Upper lobe of right lung (tissue), 1 donor: ENCODE measurements at regions not wholly inside any gene's neighbourhood (a gene's known extent, or its start where the extent isn't known, plus 50 kb on each side); places are given as distances from the start of the nearest gene placed in this dataset.

Experiments
- ATAC-seq: fragments of 200-7000 bp; cut with Tn5 transposase; one replicate; pipeline ENCODE4 v1.9.1; 2020; ENCODE audit warnings: mild to moderate bottlenecking, moderate library complexity
- DNase-seq: peaks from one replicate; pipeline ENCODE4 v3.0.0-alpha.2; 2020
- H3K27ac ChIP-seq: fragments of 200-600 bp; one replicate; pipeline ENCODE4 v1.8.0; 2022
- H3K27me3 ChIP-seq: fragments of 200-600 bp; one replicate; pipeline ENCODE4 v1.8.0; 2022; ENCODE audit warnings: mild to moderate bottlenecking
- H3K36me3 ChIP-seq: fragments of 200-600 bp; one replicate; pipeline ENCODE4 v1.8.0; 2022
- H3K4me1 ChIP-seq: fragments of 200-600 bp; one replicate; pipeline ENCODE4 v1.8.0; 2022
- H3K4me3 ChIP-seq: fragments of 200-600 bp; one replicate; pipeline ENCODE4 v1.8.0; 2022; ENCODE audit warnings: mild to moderate bottlenecking
- H3K9me3 ChIP-seq: fragments of 200-600 bp; one replicate; pipeline ENCODE4 v1.8.0; 2022
- intact Hi-C: fragments of 100-400 bp; cut with DNase I; formaldehyde crosslinking; loops from one replicate; pipeline ENCODE4 v1.11.0; 2022
- TF ChIP-seq, protein P1 (sequence below): fragments of 200-600 bp; IDR thresholded peaks from one replicate; pipeline ENCODE4 v1.8.0; 2022; ENCODE audit warnings: antibody characterized with exemption
- donor health status: DM: no; HTN: yes; CAD: no; lungs with severe emphysema.

DNA sequence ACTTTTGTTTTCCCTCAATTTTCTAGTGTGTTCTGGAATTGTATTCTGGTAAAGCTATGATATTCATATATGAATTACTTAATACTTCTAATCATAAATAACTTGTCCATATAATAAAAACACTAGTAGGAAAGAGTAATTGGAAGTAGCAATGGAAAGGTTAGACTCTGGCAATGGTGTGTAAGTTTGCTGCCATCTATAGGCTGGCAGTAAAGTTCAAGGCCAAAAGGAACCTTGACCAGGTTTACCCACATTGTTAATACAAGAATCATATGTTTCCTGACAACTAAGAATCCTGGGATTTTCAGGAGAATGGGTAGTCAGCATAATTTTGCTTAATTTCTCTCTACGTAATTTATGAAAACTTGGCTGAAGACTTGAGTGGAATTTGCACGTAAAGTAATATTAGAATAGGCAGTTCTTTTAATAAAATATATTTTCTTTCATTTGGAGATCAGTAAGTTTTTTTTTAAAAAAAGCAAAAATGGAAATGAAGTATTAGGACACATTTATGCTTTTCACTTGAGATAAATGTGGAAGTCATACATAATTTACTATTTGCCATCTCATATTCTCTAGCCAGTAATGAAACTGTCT is 926.7 kb downstream of the GALC start:
- DNase-seq (no peak), ATAC-seq (no peak)
- H3K4me1 ChIP-seq, result no peaks in the 10 kb centered on the region
- no peaks in the 10 kb centered on the region for H3K9me3 ChIP-seq
- intact Hi-C loops, result no loop called here
- no peak overlapping the region for H3K27ac ChIP-seq
- H3K36me3 ChIP-seq, result no peaks in the 10 kb centered on the region
- H3K27me3 ChIP-seq, result no peaks in the 10 kb centered on the region
- no peak overlapping the region for H3K4me3 ChIP-seq
- TF ChIP-seq, protein P1, sequence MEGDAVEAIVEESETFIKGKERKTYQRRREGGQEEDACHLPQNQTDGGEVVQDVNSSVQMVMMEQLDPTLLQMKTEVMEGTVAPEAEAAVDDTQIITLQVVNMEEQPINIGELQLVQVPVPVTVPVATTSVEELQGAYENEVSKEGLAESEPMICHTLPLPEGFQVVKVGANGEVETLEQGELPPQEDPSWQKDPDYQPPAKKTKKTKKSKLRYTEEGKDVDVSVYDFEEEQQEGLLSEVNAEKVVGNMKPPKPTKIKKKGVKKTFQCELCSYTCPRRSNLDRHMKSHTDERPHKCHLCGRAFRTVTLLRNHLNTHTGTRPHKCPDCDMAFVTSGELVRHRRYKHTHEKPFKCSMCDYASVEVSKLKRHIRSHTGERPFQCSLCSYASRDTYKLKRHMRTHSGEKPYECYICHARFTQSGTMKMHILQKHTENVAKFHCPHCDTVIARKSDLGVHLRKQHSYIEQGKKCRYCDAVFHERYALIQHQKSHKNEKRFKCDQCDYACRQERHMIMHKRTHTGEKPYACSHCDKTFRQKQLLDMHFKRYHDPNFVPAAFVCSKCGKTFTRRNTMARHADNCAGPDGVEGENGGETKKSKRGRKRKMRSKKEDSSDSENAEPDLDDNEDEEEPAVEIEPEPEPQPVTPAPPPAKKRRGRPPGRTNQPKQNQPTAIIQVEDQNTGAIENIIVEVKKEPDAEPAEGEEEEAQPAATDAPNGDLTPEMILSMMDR, result no peak

DNA sequence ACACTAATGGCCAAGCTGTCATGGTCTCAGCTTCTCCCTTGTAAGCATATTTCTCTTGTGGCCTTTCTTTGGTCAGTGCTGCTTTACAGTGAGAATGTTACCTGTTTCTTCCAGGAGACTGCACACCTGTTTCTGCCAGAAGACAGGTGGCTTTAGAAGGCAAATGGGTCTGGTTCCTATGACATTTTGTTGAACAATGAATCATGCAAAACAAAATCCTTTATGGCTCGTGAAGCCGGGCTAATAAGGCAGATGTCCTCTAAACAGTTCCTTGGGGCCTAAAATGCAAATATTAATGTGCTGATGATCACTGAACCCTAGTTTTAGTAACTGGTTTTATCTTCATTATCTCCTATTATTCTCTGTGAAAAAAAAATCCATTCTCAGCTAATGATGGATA is 927.6 kb downstream of the GALC start:
- no peak overlapping the region for H3K4me3 ChIP-seq
- no peaks in the 10 kb centered on the region for H3K36me3 ChIP-seq
- DNase-seq, result no peak
- H3K4me1 ChIP-seq, result no peaks in the 10 kb centered on the region
- H3K27ac ChIP-seq, result no peak overlapping the region
- no peak for ATAC-seq
- TF ChIP-seq, protein P1, result no peak
- no peaks in the 10 kb centered on the region for H3K9me3 ChIP-seq
- no peaks in the 10 kb centered on the region for H3K27me3 ChIP-seq
- intact Hi-C loops, result no loop called here

DNA sequence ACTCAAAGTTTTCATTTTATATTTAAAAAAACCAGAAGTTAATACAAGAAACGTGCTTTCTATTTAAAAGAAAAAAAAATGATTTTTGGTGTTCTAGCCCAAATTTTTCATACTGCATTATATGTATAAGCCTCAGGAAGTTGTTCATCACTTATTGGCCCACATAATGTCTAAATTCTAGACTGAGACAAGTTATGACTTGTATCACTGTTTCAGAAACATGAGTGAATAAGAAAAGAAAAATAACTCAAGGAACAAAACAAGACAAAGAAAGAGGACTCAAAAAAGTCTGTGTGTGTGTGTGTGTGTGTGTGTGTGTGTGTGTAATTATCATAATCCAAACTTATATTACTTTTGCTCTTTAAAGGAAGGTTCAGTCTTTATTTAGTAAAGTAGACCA is 929.8 kb downstream of the GALC start:
- H3K27me3 ChIP-seq, result no peaks in the 10 kb centered on the region
- TF ChIP-seq, protein P1, result no peak
- DNase-seq, result no peak
- H3K27ac ChIP-seq, result no peak overlapping the region
- no peak overlapping the region for H3K4me3 ChIP-seq
- ATAC-seq, result no peak
- no peaks in the 10 kb centered on the region for H3K4me1 ChIP-seq
- no peaks in the 10 kb centered on the region for H3K9me3 ChIP-seq
- intact Hi-C loops, result no loop called here
- H3K36me3 ChIP-seq, result no peaks in the 10 kb centered on the region

DNA sequence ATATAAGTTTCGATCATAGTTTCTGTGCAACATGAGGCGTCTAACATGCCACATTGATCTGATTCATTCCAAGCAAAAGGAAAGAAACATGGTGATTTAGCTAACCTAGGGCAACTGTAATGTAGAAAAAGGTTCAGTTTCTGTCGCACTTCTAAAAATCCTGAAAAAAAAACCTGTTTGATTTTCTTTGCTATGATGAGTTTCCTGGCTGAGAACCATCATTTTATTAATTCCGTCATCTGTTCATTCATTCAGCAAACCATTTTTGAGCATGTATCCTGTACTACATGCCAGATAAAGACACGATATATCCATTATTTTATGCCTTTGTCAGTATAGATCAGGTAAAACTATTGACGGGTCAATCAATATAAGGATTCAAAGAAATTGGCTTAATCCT is 932.6 kb downstream of the GALC start:
- intact Hi-C loops, result no loop called here
- no peak for ATAC-seq

DNA sequence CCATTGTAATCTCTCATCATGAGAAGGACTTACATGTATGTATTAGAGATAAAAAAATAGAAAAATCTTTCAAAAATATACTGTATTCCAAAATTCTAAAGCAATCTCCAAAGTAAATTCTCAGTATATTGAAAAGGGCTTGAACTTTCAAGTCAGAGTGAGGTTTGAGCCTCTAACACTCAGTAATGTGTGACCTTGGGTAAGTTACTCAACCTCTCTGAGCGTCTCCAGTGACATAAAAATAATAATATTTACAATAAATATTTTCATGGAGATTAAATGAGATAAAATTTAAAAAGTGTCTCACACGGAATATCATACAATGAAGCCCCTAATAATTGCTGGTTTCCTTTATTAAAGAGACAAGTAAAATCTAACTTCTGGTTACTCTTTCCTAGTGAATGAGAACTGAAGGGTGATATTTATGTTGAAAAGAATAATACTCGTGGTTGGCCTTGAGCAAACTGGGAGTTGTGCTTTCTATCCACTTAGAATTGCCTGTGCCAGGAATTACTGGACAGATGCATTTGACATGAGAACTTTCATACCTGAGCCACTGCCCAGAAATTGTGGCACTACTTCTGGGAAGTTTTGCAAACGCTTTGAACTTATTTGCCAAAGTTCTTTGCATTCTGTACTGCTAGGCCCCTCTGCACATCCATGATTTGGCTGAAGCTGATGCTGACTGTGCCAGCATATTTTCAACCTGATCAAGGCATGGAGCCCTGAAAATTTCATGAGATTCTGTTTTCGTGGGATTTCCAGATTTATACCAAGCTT is 933.7 kb downstream of the GALC start:
- intact Hi-C loops, result no loop called here
- DNase-seq, result no peak
- H3K27me3 ChIP-seq, result no peaks in the 10 kb centered on the region
- H3K36me3 ChIP-seq, result no peaks in the 10 kb centered on the region
- no peaks in the 10 kb centered on the region for H3K4me1 ChIP-seq
- H3K27ac ChIP-seq, result no peak overlapping the region
- no peak overlapping the region for H3K4me3 ChIP-seq
- TF ChIP-seq, protein P1, result no peak
- ATAC-seq, result peak; percentile 54
- H3K9me3 ChIP-seq, result no peaks in the 10 kb centered on the region

More for the DNA sequence above, 932.6 kb downstream of the GALC start:
- Histone ChIP-seq H3K9me3 (no peaks in the 10 kb centered on the region), H3K36me3 (no peaks in the 10 kb centered on the region), H3K4me1 (no peaks in the 10 kb centered on the region), H3K4me3 (no peak overlapping the region), H3K27me3 (no peaks in the 10 kb centered on the region), H3K27ac (no peak overlapping the region)
- TF ChIP-seq, protein P1, result no peak
- no peak for DNase-seq
